ENCODE measurements at regions not wholly inside any gene's neighbourhood (a gene's known extent, or its start where the extent isn't known, plus 50 kb on each side); places are given as distances from the start of the nearest gene placed in this dataset.

DNA sequence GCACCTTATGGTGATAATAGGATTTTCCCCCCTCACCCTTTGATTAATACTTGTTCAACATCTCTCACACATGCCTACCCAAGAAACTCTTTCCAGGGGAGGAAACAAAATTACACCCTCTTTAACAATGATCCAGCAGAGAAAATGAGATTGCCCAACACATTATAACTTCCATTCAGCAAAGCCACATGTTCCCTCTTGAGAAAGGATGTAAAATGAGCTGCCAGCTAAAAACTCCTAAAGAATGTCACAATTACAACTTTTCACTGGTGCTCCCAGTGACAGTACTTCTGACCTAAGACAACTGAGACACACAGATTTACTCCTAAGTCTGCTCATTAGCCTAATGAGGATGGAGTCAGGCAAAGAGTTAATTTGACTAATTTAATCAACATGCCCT is 621.4 kb downstream of the DIAPH3 start (continued):
- TF ChIP-seq, protein P1, sequence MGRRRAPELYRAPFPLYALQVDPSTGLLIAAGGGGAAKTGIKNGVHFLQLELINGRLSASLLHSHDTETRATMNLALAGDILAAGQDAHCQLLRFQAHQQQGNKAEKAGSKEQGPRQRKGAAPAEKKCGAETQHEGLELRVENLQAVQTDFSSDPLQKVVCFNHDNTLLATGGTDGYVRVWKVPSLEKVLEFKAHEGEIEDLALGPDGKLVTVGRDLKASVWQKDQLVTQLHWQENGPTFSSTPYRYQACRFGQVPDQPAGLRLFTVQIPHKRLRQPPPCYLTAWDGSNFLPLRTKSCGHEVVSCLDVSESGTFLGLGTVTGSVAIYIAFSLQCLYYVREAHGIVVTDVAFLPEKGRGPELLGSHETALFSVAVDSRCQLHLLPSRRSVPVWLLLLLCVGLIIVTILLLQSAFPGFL (CRISPR knock-in tag; IDR thresholded peaks at IDR 0.05; ENCODE audit: borderline replicate concordance), result no peak
- TF ChIP-seq ETV6 (CRISPR knock-in tag; IDR thresholded peaks at IDR 0.05), result no peak

DNA sequence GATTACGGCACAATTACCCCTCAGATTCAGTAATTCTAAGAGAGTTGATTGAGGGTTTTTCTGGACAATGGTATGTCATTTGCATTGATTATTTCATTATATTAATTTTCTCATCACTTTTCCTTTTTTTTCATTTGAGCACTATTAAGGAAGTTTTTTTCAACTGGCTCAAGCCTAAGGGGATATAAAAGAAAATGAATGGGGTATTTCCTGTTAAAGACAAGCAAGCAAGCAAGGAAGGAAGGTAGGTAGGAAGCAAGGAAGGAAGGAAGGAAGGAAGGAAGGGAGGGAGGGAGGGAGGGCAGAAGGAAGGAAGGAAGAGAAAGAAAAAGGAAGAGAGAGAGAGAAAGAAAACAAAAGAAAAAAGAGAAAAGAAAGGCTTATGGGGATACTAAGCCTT is 620.3 kb downstream of the DIAPH3 start:
- no peak for TF ChIP-seq IRF2 (CRISPR knock-in tag; IDR thresholded peaks at IDR 0.05; ENCODE audit: borderline replicate concordance, low read depth)
- TF ChIP-seq, protein P2, sequence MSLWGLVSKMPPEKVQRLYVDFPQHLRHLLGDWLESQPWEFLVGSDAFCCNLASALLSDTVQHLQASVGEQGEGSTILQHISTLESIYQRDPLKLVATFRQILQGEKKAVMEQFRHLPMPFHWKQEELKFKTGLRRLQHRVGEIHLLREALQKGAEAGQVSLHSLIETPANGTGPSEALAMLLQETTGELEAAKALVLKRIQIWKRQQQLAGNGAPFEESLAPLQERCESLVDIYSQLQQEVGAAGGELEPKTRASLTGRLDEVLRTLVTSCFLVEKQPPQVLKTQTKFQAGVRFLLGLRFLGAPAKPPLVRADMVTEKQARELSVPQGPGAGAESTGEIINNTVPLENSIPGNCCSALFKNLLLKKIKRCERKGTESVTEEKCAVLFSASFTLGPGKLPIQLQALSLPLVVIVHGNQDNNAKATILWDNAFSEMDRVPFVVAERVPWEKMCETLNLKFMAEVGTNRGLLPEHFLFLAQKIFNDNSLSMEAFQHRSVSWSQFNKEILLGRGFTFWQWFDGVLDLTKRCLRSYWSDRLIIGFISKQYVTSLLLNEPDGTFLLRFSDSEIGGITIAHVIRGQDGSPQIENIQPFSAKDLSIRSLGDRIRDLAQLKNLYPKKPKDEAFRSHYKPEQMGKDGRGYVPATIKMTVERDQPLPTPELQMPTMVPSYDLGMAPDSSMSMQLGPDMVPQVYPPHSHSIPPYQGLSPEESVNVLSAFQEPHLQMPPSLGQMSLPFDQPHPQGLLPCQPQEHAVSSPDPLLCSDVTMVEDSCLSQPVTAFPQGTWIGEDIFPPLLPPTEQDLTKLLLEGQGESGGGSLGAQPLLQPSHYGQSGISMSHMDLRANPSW (CRISPR knock-in tag; conservative IDR thresholded peaks at IDR 0.05; ENCODE audit: low read depth), result no peak
- no peak for TF ChIP-seq KAT7 (CRISPR knock-in tag; IDR thresholded peaks at IDR 0.05; ENCODE audit: borderline replicate concordance)
- no peak for TF ChIP-seq CREB1 (CRISPR knock-in tag; IDR thresholded peaks at IDR 0.05)
- no peak for TF ChIP-seq SP1 (CRISPR knock-in tag; conservative IDR thresholded peaks at IDR 0.05)
- TF ChIP-seq TP53 (CRISPR knock-in tag; IDR thresholded peaks at IDR 0.05), result no peak
- no peak for TF ChIP-seq ZNF423 (CRISPR knock-in tag; IDR thresholded peaks at IDR 0.05)
- TF ChIP-seq, protein P3, sequence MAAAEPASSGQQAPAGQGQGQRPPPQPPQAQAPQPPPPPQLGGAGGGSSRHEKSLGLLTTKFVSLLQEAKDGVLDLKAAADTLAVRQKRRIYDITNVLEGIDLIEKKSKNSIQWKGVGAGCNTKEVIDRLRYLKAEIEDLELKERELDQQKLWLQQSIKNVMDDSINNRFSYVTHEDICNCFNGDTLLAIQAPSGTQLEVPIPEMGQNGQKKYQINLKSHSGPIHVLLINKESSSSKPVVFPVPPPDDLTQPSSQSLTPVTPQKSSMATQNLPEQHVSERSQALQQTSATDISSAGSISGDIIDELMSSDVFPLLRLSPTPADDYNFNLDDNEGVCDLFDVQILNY (CRISPR knock-in tag; IDR thresholded peaks at IDR 0.05), result no peak
- no peak for TF ChIP-seq GABPB1 (CRISPR knock-in tag; IDR thresholded peaks at IDR 0.05)
- TF ChIP-seq, protein P4, sequence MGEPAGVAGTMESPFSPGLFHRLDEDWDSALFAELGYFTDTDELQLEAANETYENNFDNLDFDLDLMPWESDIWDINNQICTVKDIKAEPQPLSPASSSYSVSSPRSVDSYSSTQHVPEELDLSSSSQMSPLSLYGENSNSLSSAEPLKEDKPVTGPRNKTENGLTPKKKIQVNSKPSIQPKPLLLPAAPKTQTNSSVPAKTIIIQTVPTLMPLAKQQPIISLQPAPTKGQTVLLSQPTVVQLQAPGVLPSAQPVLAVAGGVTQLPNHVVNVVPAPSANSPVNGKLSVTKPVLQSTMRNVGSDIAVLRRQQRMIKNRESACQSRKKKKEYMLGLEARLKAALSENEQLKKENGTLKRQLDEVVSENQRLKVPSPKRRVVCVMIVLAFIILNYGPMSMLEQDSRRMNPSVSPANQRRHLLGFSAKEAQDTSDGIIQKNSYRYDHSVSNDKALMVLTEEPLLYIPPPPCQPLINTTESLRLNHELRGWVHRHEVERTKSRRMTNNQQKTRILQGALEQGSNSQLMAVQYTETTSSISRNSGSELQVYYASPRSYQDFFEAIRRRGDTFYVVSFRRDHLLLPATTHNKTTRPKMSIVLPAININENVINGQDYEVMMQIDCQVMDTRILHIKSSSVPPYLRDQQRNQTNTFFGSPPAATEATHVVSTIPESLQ (CRISPR knock-in tag; IDR thresholded peaks at IDR 0.05), result no peak
- TF ChIP-seq, protein P5, sequence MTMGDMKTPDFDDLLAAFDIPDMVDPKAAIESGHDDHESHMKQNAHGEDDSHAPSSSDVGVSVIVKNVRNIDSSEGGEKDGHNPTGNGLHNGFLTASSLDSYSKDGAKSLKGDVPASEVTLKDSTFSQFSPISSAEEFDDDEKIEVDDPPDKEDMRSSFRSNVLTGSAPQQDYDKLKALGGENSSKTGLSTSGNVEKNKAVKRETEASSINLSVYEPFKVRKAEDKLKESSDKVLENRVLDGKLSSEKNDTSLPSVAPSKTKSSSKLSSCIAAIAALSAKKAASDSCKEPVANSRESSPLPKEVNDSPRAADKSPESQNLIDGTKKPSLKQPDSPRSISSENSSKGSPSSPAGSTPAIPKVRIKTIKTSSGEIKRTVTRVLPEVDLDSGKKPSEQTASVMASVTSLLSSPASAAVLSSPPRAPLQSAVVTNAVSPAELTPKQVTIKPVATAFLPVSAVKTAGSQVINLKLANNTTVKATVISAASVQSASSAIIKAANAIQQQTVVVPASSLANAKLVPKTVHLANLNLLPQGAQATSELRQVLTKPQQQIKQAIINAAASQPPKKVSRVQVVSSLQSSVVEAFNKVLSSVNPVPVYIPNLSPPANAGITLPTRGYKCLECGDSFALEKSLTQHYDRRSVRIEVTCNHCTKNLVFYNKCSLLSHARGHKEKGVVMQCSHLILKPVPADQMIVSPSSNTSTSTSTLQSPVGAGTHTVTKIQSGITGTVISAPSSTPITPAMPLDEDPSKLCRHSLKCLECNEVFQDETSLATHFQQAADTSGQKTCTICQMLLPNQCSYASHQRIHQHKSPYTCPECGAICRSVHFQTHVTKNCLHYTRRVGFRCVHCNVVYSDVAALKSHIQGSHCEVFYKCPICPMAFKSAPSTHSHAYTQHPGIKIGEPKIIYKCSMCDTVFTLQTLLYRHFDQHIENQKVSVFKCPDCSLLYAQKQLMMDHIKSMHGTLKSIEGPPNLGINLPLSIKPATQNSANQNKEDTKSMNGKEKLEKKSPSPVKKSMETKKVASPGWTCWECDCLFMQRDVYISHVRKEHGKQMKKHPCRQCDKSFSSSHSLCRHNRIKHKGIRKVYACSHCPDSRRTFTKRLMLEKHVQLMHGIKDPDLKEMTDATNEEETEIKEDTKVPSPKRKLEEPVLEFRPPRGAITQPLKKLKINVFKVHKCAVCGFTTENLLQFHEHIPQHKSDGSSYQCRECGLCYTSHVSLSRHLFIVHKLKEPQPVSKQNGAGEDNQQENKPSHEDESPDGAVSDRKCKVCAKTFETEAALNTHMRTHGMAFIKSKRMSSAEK (CRISPR knock-in tag; IDR thresholded peaks at IDR 0.05; ENCODE audit: borderline replicate concordance), result no peak
- TF ChIP-seq, protein P6, sequence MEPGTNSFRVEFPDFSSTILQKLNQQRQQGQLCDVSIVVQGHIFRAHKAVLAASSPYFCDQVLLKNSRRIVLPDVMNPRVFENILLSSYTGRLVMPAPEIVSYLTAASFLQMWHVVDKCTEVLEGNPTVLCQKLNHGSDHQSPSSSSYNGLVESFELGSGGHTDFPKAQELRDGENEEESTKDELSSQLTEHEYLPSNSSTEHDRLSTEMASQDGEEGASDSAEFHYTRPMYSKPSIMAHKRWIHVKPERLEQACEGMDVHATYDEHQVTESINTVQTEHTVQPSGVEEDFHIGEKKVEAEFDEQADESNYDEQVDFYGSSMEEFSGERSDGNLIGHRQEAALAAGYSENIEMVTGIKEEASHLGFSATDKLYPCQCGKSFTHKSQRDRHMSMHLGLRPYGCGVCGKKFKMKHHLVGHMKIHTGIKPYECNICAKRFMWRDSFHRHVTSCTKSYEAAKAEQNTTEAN (CRISPR knock-in tag; IDR thresholded peaks at IDR 0.05), result no peak
- TF ChIP-seq, protein P7, sequence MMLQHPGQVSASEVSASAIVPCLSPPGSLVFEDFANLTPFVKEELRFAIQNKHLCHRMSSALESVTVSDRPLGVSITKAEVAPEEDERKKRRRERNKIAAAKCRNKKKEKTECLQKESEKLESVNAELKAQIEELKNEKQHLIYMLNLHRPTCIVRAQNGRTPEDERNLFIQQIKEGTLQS (CRISPR knock-in tag; conservative IDR thresholded peaks at IDR 0.05), result no peak
- no peak for TF ChIP-seq CREM (CRISPR knock-in tag; IDR thresholded peaks at IDR 0.05)
- TF ChIP-seq FOXK1 (CRISPR knock-in tag; IDR thresholded peaks at IDR 0.05), result no peak
- peaks cover 6% of the 10 kb centered on the region; the same call in 1 of the 2 replicates for H3K9me3 Mint-ChIP-seq
- H3K27ac Mint-ChIP-seq, result no peak overlapping the region

More for the DNA sequence above, 620.3 kb downstream of the DIAPH3 start:
- Mint-ChIP-seq H3K4me3 (no peak overlapping the region), H3K4me1 (peaks cover 30% of the 10 kb centered on the region), H3K27me3 (ENCODE audit: low read depth) (no peaks in the 10 kb centered on the region; the same call in 1 of the 2 replicates), H3K36me3 (no peaks in the 10 kb centered on the region)
- ChIA-PET CTCF (no interaction called here), POLR2A (no interaction called here)
- DNase-seq (ENCODE audit: low spot score) (no peak), ATAC-seq (no peak)

All from WTC11 (cell line).